ENCODE measurements at regions not wholly inside any gene's neighbourhood (a gene's known extent, or its start where the extent isn't known, plus 50 kb on each side); places are given as distances from the start of the nearest gene placed in this dataset.

GRCh38 chr10:130403153-130404075 lies 267.2 kb downstream of the GLRX3 start:
- Histone ChIP-seq H3K4me1 (no peaks in the 10 kb centered on the region), H3K9me3 (peaks cover 0 to 6% (median 0%) of the 10 kb centered on the region in 8 donors), H3K27ac (no peak overlapping the region), H3K27me3 (replicated peaks in 1 of 7) (peaks cover 0 to 6% (median 0%) of the 10 kb centered on the region in 7 donors), H3K36me3 (no peaks in the 10 kb centered on the region), H3K4me3 (no peak overlapping the region)
- intact Hi-C loops (cut with DNase I; ENCODE audit: low total_unique reads), result no loop called here
- no peak for DNase-seq
- TF ChIP-seq POLR2AphosphoS5 (IDR thresholded peaks at IDR 0.05) (no peak), CTCF (IDR thresholded peaks at IDR 0.05 in 8 of 11, conservative IDR thresholded peaks at IDR 0.05 in 3 of 11) (no peak), POLR2A (IDR thresholded peaks at IDR 0.05) (no peak)
- 63 to 77% (median 69%) methylated on average over 6 of the region's 6 CpGs for WGBS, 5 donors

GRCh38 chr10:130404476-130405055 lies 268.4 kb downstream of the GLRX3 start:
- intact Hi-C loops (cut with DNase I; ENCODE audit: low total_unique reads), result no loop called here
- TF ChIP-seq POLR2AphosphoS5 (IDR thresholded peaks at IDR 0.05) (no peak), CTCF (IDR thresholded peaks at IDR 0.05 in 8 of 11, conservative IDR thresholded peaks at IDR 0.05 in 3 of 11) (no peak), POLR2A (IDR thresholded peaks at IDR 0.05) (no peak)
- no peaks in the 10 kb centered on the region for H3K36me3 ChIP-seq

GRCh38 chr10:130407052-130407451 lies 270.9 kb downstream of the GLRX3 start:
- Histone ChIP-seq H3K4me1 (no peaks in the 10 kb centered on the region), H3K36me3 (no peaks in the 10 kb centered on the region), H3K27ac (no peak overlapping the region), H3K9me3 (peaks cover 0 to 3% (median 0%) of the 10 kb centered on the region in 8 donors), H3K27me3 (replicated peaks in 1 of 7) (peaks cover 0 to 6% (median 0%) of the 10 kb centered on the region in 7 donors), H3K4me3 (no peak overlapping the region)
- intact Hi-C loops (cut with DNase I; ENCODE audit: low total_unique reads), result no loop called here
- TF ChIP-seq POLR2AphosphoS5 (IDR thresholded peaks at IDR 0.05), result no peak
- TF ChIP-seq POLR2A (IDR thresholded peaks at IDR 0.05), result no peak
- TF ChIP-seq CTCF (IDR thresholded peaks at IDR 0.05 in 8 of 11, conservative IDR thresholded peaks at IDR 0.05 in 3 of 11), result no peak
- WGBS, 5 donors, result 72 to 89% (median 82%) methylated on average over 4 of the region's 4 CpGs
- no peak for DNase-seq

More at GRCh38 chr10:130404476-130405055, 268.4 kb downstream of the GLRX3 start:
- 54 to 70% (median 59%) methylated on average over 5 of the region's 5 CpGs for WGBS, 5 donors
- Histone ChIP-seq H3K4me1 (no peaks in the 10 kb centered on the region), H3K9me3 (peaks cover 0 to 3% (median 0%) of the 10 kb centered on the region in 8 donors), H3K27me3 (replicated peaks in 1 of 7) (peaks cover 0 to 6% (median 0%) of the 10 kb centered on the region in 7 donors), H3K4me3 (no peak overlapping the region), H3K27ac (no peak overlapping the region)
- DNase-seq, result no peak

- no peak for DNase-seq
- 71 to 81% (median 77%) methylated on average over 11 of the region's 11 CpGs for WGBS, 5 donors
- H3K9me3 ChIP-seq, result peaks cover 0 to 3% (median 0%) of the 10 kb centered on the region in 8 donors
- H3K4me1 ChIP-seq, result no peaks in the 10 kb centered on the region
- no peaks in the 10 kb centered on the region for H3K36me3 ChIP-seq
- no peak overlapping the region for H3K27ac ChIP-seq
- H3K27me3 ChIP-seq (replicated peaks in 1 of 7), result no peaks in the 10 kb centered on the region
- no peak overlapping the region for H3K4me3 ChIP-seq
- intact Hi-C loops (cut with DNase I; ENCODE audit: low total_unique reads), result no loop called here
- TF ChIP-seq POLR2A (IDR thresholded peaks at IDR 0.05) (no peak), CTCF (IDR thresholded peaks at IDR 0.05 in 8 of 11, conservative IDR thresholded peaks at IDR 0.05 in 3 of 11) (no peak), POLR2AphosphoS5 (IDR thresholded peaks at IDR 0.05) (no peak)
Measured at GRCh38 chr10:130409331-130409730, 273.1 kb downstream of the GLRX3 start.
